ENCODE measurements at regions not wholly inside any gene's neighbourhood (a gene's known extent, or its start where the extent isn't known, plus 50 kb on each side); places are given as distances from the start of the nearest gene placed in this dataset.
"Not testable (repeated sequence)": the region's sequence is repeated elsewhere in the genome, so short reads cannot be mapped to it uniquely, and the experiment has no call there.

- no peak for DNase-seq (ENCODE audit: low read depth)
Observed at GRCh38 chr2:59249441-59250306, 1008.5 kb upstream of the FANCL start.

GRCh38 chr2:59239146-59239545, 998.0 kb upstream of the FANCL start:
- DNase-seq (ENCODE audit: low read depth), result no peak

- no peak for DNase-seq (ENCODE audit: low read depth)
Observed at GRCh38 chr2:59237311-59237710, 996.2 kb upstream of the FANCL start.

- peak; percentile 5 for DNase-seq (ENCODE audit: low read depth)
Observed at GRCh38 chr2:59236723-59237122, 995.6 kb upstream of the FANCL start.

- DNase-seq (ENCODE audit: low read depth), result no peak
Observed at GRCh38 chr2:59233920-59234319, 992.8 kb upstream of the FANCL start.

GRCh38 chr2:59233448-59233847, 992.3 kb upstream of the FANCL start:
- DNase-seq (ENCODE audit: low read depth), result no peak

- no peak for DNase-seq (ENCODE audit: low read depth)
Observed at GRCh38 chr2:59232394-59233165, 991.5 kb upstream of the FANCL start.

GRCh38 chr2:59226362-59226761, 985.2 kb upstream of the FANCL start:
- DNase-seq (ENCODE audit: low read depth), result not testable (repeated sequence)

- DNase-seq (ENCODE audit: low read depth), result no peak
Observed at GRCh38 chr2:59223742-59224141, 982.6 kb upstream of the FANCL start.

- no peak for DNase-seq (ENCODE audit: low read depth)
Observed at GRCh38 chr2:59217360-59217759, 976.2 kb upstream of the FANCL start.

GRCh38 chr2:59206361-59206760, 965.2 kb upstream of the FANCL start:
- DNase-seq (ENCODE audit: low read depth), result no peak

- DNase-seq (ENCODE audit: low read depth), result no peak
Observed at GRCh38 chr2:59204040-59204439, 962.9 kb upstream of the FANCL start.

- no peak for DNase-seq (ENCODE audit: low read depth)
Observed at GRCh38 chr2:59196491-59196890, 955.4 kb upstream of the FANCL start.

GRCh38 chr2:59195851-59196250, 954.7 kb upstream of the FANCL start:
- DNase-seq (ENCODE audit: low read depth), result no peak

- no peak for DNase-seq (ENCODE audit: low read depth)
Observed at GRCh38 chr2:59191781-59192180, 950.7 kb upstream of the FANCL start.

- no peak for DNase-seq (ENCODE audit: low read depth)
Observed at GRCh38 chr2:59190518-59190917, 949.4 kb upstream of the FANCL start.

GRCh38 chr2:59184276-59185020, 943.3 kb upstream of the FANCL start:
- no peak for DNase-seq (ENCODE audit: low read depth)

- DNase-seq (ENCODE audit: low read depth), result no peak
Observed at GRCh38 chr2:59183070-59183469, 941.9 kb upstream of the FANCL start.

GRCh38 chr2:59182249-59182648, 941.1 kb upstream of the FANCL start:
- peak; percentile 6 for DNase-seq (ENCODE audit: low read depth)

GRCh38 chr2:59181347-59181746, 940.2 kb upstream of the FANCL start:
- no peak for DNase-seq (ENCODE audit: low read depth)

- DNase-seq (ENCODE audit: low read depth), result no peak
Observed at GRCh38 chr2:59180621-59181020, 939.5 kb upstream of the FANCL start.

- no peak for DNase-seq (ENCODE audit: low read depth)
Observed at GRCh38 chr2:59180111-59180510, 939.0 kb upstream of the FANCL start.

GRCh38 chr2:59177748-59178147, 936.6 kb upstream of the FANCL start:
- DNase-seq (ENCODE audit: low read depth), result no peak

Data from GM04504 (cell line).